Kidney (tissue), 13 donors: ENCODE measurements at regions not wholly inside any gene's neighbourhood (a gene's known extent, or its start where the extent isn't known, plus 50 kb on each side); places are given as distances from the start of the nearest gene placed in this dataset.
"Not testable (repeated sequence)": the region's sequence is repeated elsewhere in the genome, so short reads cannot be mapped to it uniquely, and the experiment has no call there.

Source experiments
- DNase-seq, 5 donors: peaks; one replicate each; pipeline ENCODE4 v3.0.0-alpha.2; 2013 to 2020
- FAIRE-seq: peaks from 2 replicates; lab custom pipeline; 2012; peaks lifted over from hg19 to GRCh38; lab: Jason Lieb, UNC
- H3K27ac ChIP-seq, 2 donors: one replicate each; pipeline ENCODE4 v1.7.0; 2013; ENCODE audit warnings: low read depth in 2 of 2, low read length in 2 of 2, inconsistent platforms in 1 of 2
- H3K27me3 ChIP-seq: one replicate; pipeline ENCODE4 v1.7.1; 2013; ENCODE audit warnings: low read length, inconsistent platforms; ENCODE audit not compliant: control insufficient read depth, insufficient read depth
- H3K36me3 ChIP-seq, 3 donors: one replicate each; pipeline versions ENCODE4 v1.7.0 to v1.7.1; 2013; ENCODE audit warnings: low read length in 3 of 3, control low read depth in 1 of 3, inconsistent platforms in 1 of 3; ENCODE audit not compliant: insufficient read depth in 3 of 3, control insufficient read depth in 2 of 3
- H3K4me1 ChIP-seq, 3 donors: one replicate each; pipeline versions ENCODE4 v1.7.0 to v1.7.1; 2013; ENCODE audit warnings: low read length in 3 of 3, inconsistent platforms in 1 of 3, low read depth in 1 of 3; ENCODE audit not compliant: control insufficient read depth in 2 of 3, insufficient read depth in 2 of 3
- H3K4me3 ChIP-seq, 3 donors: one replicate each; pipeline versions ENCODE4 v1.7.0 to v1.8.1; 2013; ENCODE audit warnings: low read length in 3 of 3, control low read depth in 1 of 3, inconsistent platforms in 1 of 3
- H3K9ac ChIP-seq, 3 donors: one replicate each; pipeline versions ENCODE4 v1.7.0 to v1.7.1; 2013; ENCODE audit warnings: low read length in 3 of 3, control low read depth in 1 of 3, inconsistent platforms in 1 of 3
- H3K9me3 ChIP-seq, 3 donors: one replicate each; pipeline versions ENCODE4 v1.7.0 to v1.7.1; 2013; ENCODE audit warnings: low read length in 3 of 3, control low read depth in 1 of 3, inconsistent platforms in 1 of 3; ENCODE audit not compliant: control insufficient read depth in 2 of 3, insufficient read depth in 1 of 3
- CTCF ChIP-seq: IDR thresholded peaks from 3 replicates; pipeline ENCODE4 v1.5.1; 2012; ENCODE audit warnings: mild to moderate bottlenecking, moderate library complexity, borderline replicate concordance; ENCODE audit not compliant: insufficient read depth; ENCODE audit errors: extremely low read depth
- intact Hi-C: fragments of 100-400 bp; cut with DNase I; formaldehyde crosslinking; loops from one replicate; pipeline ENCODE4 v1.11.1; 2022
- donor health status: control.
- donor health status: control.
- donor health status: control.
- donor health status: control.
- donor health status: control.
- donor health status: DM: yes; HTN: yes; CAD: no.
- donor health status: Normal renal cell carcinoma (clear cell type).

GRCh38 chr18:73340135-73340977 is 472.6 kb upstream of the NETO1 start:
- DNase-seq (peak in 2 of 5 donors; percentile 8 to 19), FAIRE-seq (no peak)
- no peak overlapping the region for H3K9ac ChIP-seq
- peak overlapping the region; percentile 22 to 59 (median 51) for H3K4me3 ChIP-seq
- H3K27me3 ChIP-seq: no peaks in the 10 kb centered on the region
- TF ChIP-seq CTCF: no peak
- no peak overlapping the region for H3K27ac ChIP-seq
- H3K9me3 ChIP-seq: no peaks in the 10 kb centered on the region
- no peaks in the 10 kb centered on the region for H3K4me1 ChIP-seq
- H3K36me3 ChIP-seq: no peaks in the 10 kb centered on the region
- intact Hi-C loops: no loop called here

- no peaks in the 10 kb centered on the region for H3K36me3 ChIP-seq
- H3K27me3 ChIP-seq: no peaks in the 10 kb centered on the region
- no peaks in the 10 kb centered on the region for H3K9me3 ChIP-seq
- no peak for FAIRE-seq
- no peak overlapping the region for H3K27ac ChIP-seq
- no peak for DNase-seq
- H3K9ac ChIP-seq: no peak overlapping the region
- intact Hi-C loops: no loop called here
- no peak overlapping the region for H3K4me3 ChIP-seq
- H3K4me1 ChIP-seq: no peaks in the 10 kb centered on the region
- no peak for TF ChIP-seq CTCF
Observed at GRCh38 chr18:73331212-73331772, 463.5 kb upstream of the NETO1 start.

- not testable (repeated sequence) for H3K9me3 ChIP-seq
Observed at GRCh38 chr18:73330106-73330505, 462.3 kb upstream of the NETO1 start.

GRCh38 chr18:73324187-73324831 is 456.5 kb upstream of the NETO1 start:
- H3K27ac ChIP-seq, H3K9ac ChIP-seq, H3K4me3 ChIP-seq, H3K27me3 ChIP-seq, H3K4me1 ChIP-seq, DNase-seq, H3K9me3 ChIP-seq, H3K36me3 ChIP-seq, intact Hi-C loops, FAIRE-seq: not testable (repeated sequence)

More at GRCh38 chr18:73330106-73330505, 462.3 kb upstream of the NETO1 start:
- DNase-seq, H3K27me3 ChIP-seq, FAIRE-seq, H3K9ac ChIP-seq, intact Hi-C loops, H3K4me1 ChIP-seq, H3K27ac ChIP-seq, H3K4me3 ChIP-seq, H3K36me3 ChIP-seq: not testable (repeated sequence)
